ENCODE measurements at regions not wholly inside any gene's neighbourhood (a gene's known extent, or its start where the extent isn't known, plus 50 kb on each side); places are given as distances from the start of the nearest gene placed in this dataset.

GRCh38 chr11:23406131-23406819, 546.0 kb upstream of the CCDC179 start:
- no peaks in the 10 kb centered on the region for H3K79me2 ChIP-seq (ENCODE audit: control insufficient read depth, insufficient read depth, low read length)
- H3K4me3 ChIP-seq (ENCODE audit: control insufficient read depth in 2 of 3, extremely low read depth in 1 of 3, insufficient read depth in 2 of 3, low read depth in 1 of 3, low read length in 3 of 3) = no peak overlapping the region
- H3K9me1 ChIP-seq (ENCODE audit: control insufficient read depth, extremely low read depth, insufficient read depth, low read length) = no peaks in the 10 kb centered on the region
- H3K9ac ChIP-seq (ENCODE audit: control insufficient read depth, extremely low read depth, insufficient read depth, low read length) = no peak overlapping the region
- no peak overlapping the region for H2AFZ ChIP-seq (ENCODE audit: control insufficient read depth, low read length)
- TF ChIP-seq EZH2 (IDR thresholded peaks at IDR 0.05; ENCODE audit: low read length) = no peak
- TF ChIP-seq, protein P1, sequence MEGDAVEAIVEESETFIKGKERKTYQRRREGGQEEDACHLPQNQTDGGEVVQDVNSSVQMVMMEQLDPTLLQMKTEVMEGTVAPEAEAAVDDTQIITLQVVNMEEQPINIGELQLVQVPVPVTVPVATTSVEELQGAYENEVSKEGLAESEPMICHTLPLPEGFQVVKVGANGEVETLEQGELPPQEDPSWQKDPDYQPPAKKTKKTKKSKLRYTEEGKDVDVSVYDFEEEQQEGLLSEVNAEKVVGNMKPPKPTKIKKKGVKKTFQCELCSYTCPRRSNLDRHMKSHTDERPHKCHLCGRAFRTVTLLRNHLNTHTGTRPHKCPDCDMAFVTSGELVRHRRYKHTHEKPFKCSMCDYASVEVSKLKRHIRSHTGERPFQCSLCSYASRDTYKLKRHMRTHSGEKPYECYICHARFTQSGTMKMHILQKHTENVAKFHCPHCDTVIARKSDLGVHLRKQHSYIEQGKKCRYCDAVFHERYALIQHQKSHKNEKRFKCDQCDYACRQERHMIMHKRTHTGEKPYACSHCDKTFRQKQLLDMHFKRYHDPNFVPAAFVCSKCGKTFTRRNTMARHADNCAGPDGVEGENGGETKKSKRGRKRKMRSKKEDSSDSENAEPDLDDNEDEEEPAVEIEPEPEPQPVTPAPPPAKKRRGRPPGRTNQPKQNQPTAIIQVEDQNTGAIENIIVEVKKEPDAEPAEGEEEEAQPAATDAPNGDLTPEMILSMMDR (optimal IDR thresholded peaks at IDR 0.05 in 1 of 3, IDR thresholded peaks at IDR 0.05 in 1 of 3, conservative IDR thresholded peaks at IDR 0.05 in 1 of 3; ENCODE audit: extremely low read depth in 1 of 3, insufficient read depth in 2 of 3, low read length in 3 of 3) = no peak
- dilution Hi-C loops (cut with MboI; ENCODE audit: extremely low pct_ligation_motif_present, low sequenced_read_pairs) = no loop called here
- H3K27me3 ChIP-seq (ENCODE audit: control insufficient read depth, extremely low read depth, insufficient read depth, low read length) = no peaks in the 10 kb centered on the region
- no peak overlapping the region for H3K27ac ChIP-seq (ENCODE audit: control insufficient read depth, insufficient read depth, low read length)
- H3K4me2 ChIP-seq (ENCODE audit: control insufficient read depth, extremely low read depth, insufficient read depth, low read depth, low read length) = no peak overlapping the region
- no peaks in the 10 kb centered on the region for H3K4me1 ChIP-seq (ENCODE audit: control insufficient read depth, extremely low read depth, insufficient read depth, low read length)
- no peaks in the 10 kb centered on the region for H3K36me3 ChIP-seq (ENCODE audit: control insufficient read depth in 2 of 2, extremely low read depth in 1 of 2, insufficient read depth in 2 of 2, low read length in 2 of 2)
- no peaks in the 10 kb centered on the region for H4K20me1 ChIP-seq (ENCODE audit: control insufficient read depth, extremely low read depth, insufficient read depth, low read length)
- peaks cover 9% of the 10 kb centered on the region for H3K9me3 ChIP-seq (ENCODE audit: control insufficient read depth, low read depth, low read length)
- DNase-seq (ENCODE audit: low read depth, low spot score) (no peak), FAIRE-seq (no peak)

DNA sequence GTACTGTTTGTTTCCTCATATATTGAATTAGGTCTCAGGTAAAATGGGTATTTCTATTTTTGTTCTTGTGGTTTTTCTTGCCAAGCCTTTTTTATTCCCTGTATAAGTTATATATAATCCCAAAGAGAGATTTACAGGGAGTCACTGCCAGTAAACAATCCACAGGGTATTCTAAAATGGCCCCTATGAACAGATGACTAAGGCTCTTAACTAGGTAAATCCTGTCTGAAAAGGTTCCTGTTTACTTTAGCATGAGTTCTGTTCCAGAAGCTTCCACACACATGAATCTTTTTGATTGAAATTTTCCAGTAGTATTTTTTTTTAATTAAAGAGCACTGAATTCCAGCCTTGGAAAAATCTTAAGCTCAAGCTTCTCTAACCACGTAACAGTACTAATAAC, 552.8 kb upstream of the CCDC179 start:
- Histone ChIP-seq H4K20me1 (ENCODE audit: control insufficient read depth, extremely low read depth, insufficient read depth, low read length) (no peaks in the 10 kb centered on the region), H3K27me3 (ENCODE audit: control insufficient read depth, extremely low read depth, insufficient read depth, low read length) (no peaks in the 10 kb centered on the region), H3K4me2 (ENCODE audit: control insufficient read depth, extremely low read depth, insufficient read depth, low read depth, low read length) (no peak overlapping the region), H3K79me2 (ENCODE audit: control insufficient read depth, insufficient read depth, low read length) (no peaks in the 10 kb centered on the region), H3K9me1 (ENCODE audit: control insufficient read depth, extremely low read depth, insufficient read depth, low read length) (no peaks in the 10 kb centered on the region), H3K4me1 (ENCODE audit: control insufficient read depth, extremely low read depth, insufficient read depth, low read length) (no peaks in the 10 kb centered on the region), H3K27ac (ENCODE audit: control insufficient read depth, insufficient read depth, low read length) (no peak overlapping the region), H3K36me3 (ENCODE audit: control insufficient read depth in 2 of 2, extremely low read depth in 1 of 2, insufficient read depth in 2 of 2, low read length in 2 of 2) (no peaks in the 10 kb centered on the region), H3K4me3 (ENCODE audit: control insufficient read depth in 2 of 3, extremely low read depth in 1 of 3, insufficient read depth in 2 of 3, low read depth in 1 of 3, low read length in 3 of 3) (no peak overlapping the region), H3K9ac (ENCODE audit: control insufficient read depth, extremely low read depth, insufficient read depth, low read length) (no peak overlapping the region), H3K9me3 (ENCODE audit: control insufficient read depth, low read depth, low read length) (no peaks in the 10 kb centered on the region), H2AFZ (ENCODE audit: control insufficient read depth, low read length) (no peak overlapping the region)
- no peak for FAIRE-seq
- no peak for DNase-seq (ENCODE audit: low read depth, low spot score)
- TF ChIP-seq, protein P1 (optimal IDR thresholded peaks at IDR 0.05 in 1 of 3, IDR thresholded peaks at IDR 0.05 in 1 of 3, conservative IDR thresholded peaks at IDR 0.05 in 1 of 3; ENCODE audit: extremely low read depth in 1 of 3, insufficient read depth in 2 of 3, low read length in 3 of 3) = no peak
- no peak for TF ChIP-seq EZH2 (IDR thresholded peaks at IDR 0.05; ENCODE audit: low read length)
- dilution Hi-C loops (cut with MboI; ENCODE audit: extremely low pct_ligation_motif_present, low sequenced_read_pairs) = no loop called here
